Body of pancreas (tissue), 4 donors: ENCODE measurements at regions not wholly inside any gene's neighbourhood (a gene's known extent, or its start where the extent isn't known, plus 50 kb on each side); places are given as distances from the start of the nearest gene placed in this dataset.

ENCODE experiments used
- POLR2A ChIP-seq, 3 donors: fragments of 450-650 bp; IDR thresholded peaks; one replicate each; pipeline ENCODE4 v1.6.1; 2016; ENCODE audit warnings: antibody characterized with exemption in 3 of 3, mild to moderate bottlenecking in 2 of 3
- TF ChIP-seq, protein P1 (sequence below), 7 experiments: fragments of 450-650 bp in 4 of 7; fragments of 200-600 bp in 3 of 7; sonication (generic) in 3 of 7; IDR thresholded peaks; one replicate each; pipeline ENCODE4 v1.5.1; 2016 to 2019; ENCODE audit warnings: antibody characterized with exemption in 7 of 7

DNA sequence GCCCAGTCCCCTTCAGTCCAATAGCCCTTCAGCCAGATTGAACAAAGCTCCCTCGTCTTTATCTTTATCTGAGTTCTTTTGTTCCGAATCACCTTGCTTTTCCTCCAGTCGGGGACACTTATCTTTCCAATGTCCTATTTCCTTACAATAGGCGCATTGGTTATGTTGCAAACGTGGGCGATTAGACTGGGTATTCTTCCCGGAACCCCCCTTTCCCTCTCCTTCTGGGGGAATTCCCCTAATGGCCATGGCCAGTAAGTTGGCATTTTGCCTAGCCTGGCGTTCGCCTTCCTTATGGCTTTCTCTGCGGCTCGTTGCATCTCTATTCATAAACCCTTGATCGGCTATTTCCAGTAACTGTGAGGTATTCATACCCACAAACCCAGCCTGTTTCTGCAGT lies 82.2 kb upstream of the VEPH1 start:
- TF ChIP-seq, protein P1, sequence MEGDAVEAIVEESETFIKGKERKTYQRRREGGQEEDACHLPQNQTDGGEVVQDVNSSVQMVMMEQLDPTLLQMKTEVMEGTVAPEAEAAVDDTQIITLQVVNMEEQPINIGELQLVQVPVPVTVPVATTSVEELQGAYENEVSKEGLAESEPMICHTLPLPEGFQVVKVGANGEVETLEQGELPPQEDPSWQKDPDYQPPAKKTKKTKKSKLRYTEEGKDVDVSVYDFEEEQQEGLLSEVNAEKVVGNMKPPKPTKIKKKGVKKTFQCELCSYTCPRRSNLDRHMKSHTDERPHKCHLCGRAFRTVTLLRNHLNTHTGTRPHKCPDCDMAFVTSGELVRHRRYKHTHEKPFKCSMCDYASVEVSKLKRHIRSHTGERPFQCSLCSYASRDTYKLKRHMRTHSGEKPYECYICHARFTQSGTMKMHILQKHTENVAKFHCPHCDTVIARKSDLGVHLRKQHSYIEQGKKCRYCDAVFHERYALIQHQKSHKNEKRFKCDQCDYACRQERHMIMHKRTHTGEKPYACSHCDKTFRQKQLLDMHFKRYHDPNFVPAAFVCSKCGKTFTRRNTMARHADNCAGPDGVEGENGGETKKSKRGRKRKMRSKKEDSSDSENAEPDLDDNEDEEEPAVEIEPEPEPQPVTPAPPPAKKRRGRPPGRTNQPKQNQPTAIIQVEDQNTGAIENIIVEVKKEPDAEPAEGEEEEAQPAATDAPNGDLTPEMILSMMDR (IDR thresholded peaks at IDR 0.05), result no peak
- no peak for TF ChIP-seq POLR2A (IDR thresholded peaks at IDR 0.05)
